Sigmoid colon (tissue), 6 donors: ENCODE measurements at regions not wholly inside any gene's neighbourhood (a gene's known extent, or its start where the extent isn't known, plus 50 kb on each side); places are given as distances from the start of the nearest gene placed in this dataset.

Experiments used
- DNase-seq: peaks from one replicate; pipeline ENCODE4 v3.0.0-alpha.2; 2019
- H3K27ac ChIP-seq, 4 donors: fragments of 200-600 bp; sonication (generic); one replicate each; pipeline ENCODE4 v1.5.1; 2016 to 2019; ENCODE audit warnings: mild to moderate bottlenecking in 1 of 4
- H3K27me3 ChIP-seq, 3 donors: fragments of 200-600 bp; sonication (generic); one replicate each; pipeline ENCODE4 v1.5.1; 2019; ENCODE audit warnings: mild to moderate bottlenecking in 1 of 3
- H3K36me3 ChIP-seq, 4 donors: fragments of 200-600 bp; sonication (generic); one replicate each; pipeline ENCODE4 v1.5.1; 2016 to 2019
- H3K4me1 ChIP-seq, 4 donors: fragments of 200-600 bp; sonication (generic); one replicate each; pipeline ENCODE4 v1.5.1; 2017 to 2019
- H3K4me3 ChIP-seq, 4 donors: fragments of 200-600 bp; sonication (generic); one replicate each; pipeline ENCODE4 v1.5.1; 2017 to 2019; ENCODE audit warnings: mild to moderate bottlenecking in 2 of 4, moderate library complexity in 1 of 4
- H3K9me3 ChIP-seq, 4 donors: fragments of 200-600 bp in 3 of 4; sonication (generic) in 3 of 4; one replicate each; pipeline versions ENCODE4 v1.5.1 to v1.6.1; 2013 to 2019
- CTCF ChIP-seq, 4 experiments: fragments of 450-650 bp in 3 of 4; fragments of 200-600 bp in 1 of 4; IDR thresholded peaks; one replicate each; pipeline ENCODE4 v1.5.1; 2016 to 2019; ENCODE audit warnings: antibody characterized with exemption in 4 of 4, mild to moderate bottlenecking in 3 of 4, moderate library complexity in 2 of 4
- EP300 ChIP-seq, 4 donors: sonication (generic); formaldehyde crosslinking; IDR thresholded peaks; one replicate each; pipeline ENCODE4 v1.6.1; 2017; ENCODE audit warnings: antibody characterized with exemption in 4 of 4
- POLR2A ChIP-seq, 2 donors: fragments of 450-650 bp; IDR thresholded peaks; one replicate each; pipeline ENCODE4 v1.6.1; 2016; ENCODE audit warnings: antibody characterized with exemption in 2 of 2, mild to moderate bottlenecking in 2 of 2, moderate library complexity in 2 of 2
- POLR2AphosphoS5 ChIP-seq, 4 donors: sonication (generic); formaldehyde crosslinking; IDR thresholded peaks; one replicate each; pipeline ENCODE4 v1.6.1; 2017; ENCODE audit warnings: antibody characterized with exemption in 4 of 4
- WGBS, 2 donors: extraction: QIAGEN DNeasy Blood & Tissue Kit; methylation state at CpG; one replicate each; pipeline ENCODE4 v1.1.7; 2013; 5-methylcytosine and 5-hydroxymethylcytosine counted together
- intact Hi-C: fragments of 100-400 bp; cut with DNase I; formaldehyde crosslinking; loops from one replicate; pipeline ENCODE4 v1.15.1; 2023
- donor health status: healthy with polysubstance abuse.
- donor health status: healthy.

- no peaks in the 10 kb centered on the region for H3K4me1 ChIP-seq
- no peaks in the 10 kb centered on the region for H3K36me3 ChIP-seq
- no peak overlapping the region for H3K27ac ChIP-seq
- intact Hi-C loops, result loop anchor here (10.0 kb wide), 1 partner anchor 211 kb away; no protein-coding TSS in a partner anchor
- H3K27me3 ChIP-seq, result no peaks in the 10 kb centered on the region
- no peak for DNase-seq
- H3K4me3 ChIP-seq, result no peak overlapping the region
- 16 to 34% methylated on average over 4 of the region's 4 CpGs for WGBS, 2 donors
- H3K9me3 ChIP-seq, result no peaks in the 10 kb centered on the region
- TF ChIP-seq CTCF (IDR thresholded peaks at IDR 0.05) (peak in 3 of 4 experiments; percentile 52 to 77 (median 61)), EP300 (IDR thresholded peaks at IDR 0.05) (no peak)
Observed at GRCh38 chr15:79595995-79596622, 164.0 kb downstream of the MINAR1 start.

DNA sequence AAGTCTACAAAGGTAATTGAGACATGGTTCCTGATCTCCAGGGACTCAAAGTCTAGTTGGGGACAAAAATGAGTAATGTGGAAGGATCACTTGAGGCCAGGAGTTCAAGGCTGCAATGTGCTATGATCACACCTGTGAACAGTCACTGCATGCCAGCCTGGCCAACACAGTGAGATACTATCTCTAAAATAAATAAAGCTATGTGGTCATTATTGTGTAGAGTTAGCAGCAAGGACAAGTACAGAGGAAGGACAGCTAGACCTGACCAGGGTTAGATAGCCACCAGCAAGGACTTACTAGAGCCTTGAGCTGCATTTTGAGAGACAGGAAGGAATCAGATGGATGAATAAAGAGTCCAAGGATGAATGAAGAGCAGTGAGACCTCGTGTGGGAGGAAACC, 166.5 kb downstream of the MINAR1 start:
- Histone ChIP-seq H3K27me3 (no peaks in the 10 kb centered on the region), H3K27ac (no peak overlapping the region), H3K36me3 (no peaks in the 10 kb centered on the region), H3K4me3 (no peak overlapping the region), H3K9me3 (no peaks in the 10 kb centered on the region), H3K4me1 (no peaks in the 10 kb centered on the region)
- DNase-seq, result no peak
- no peak for TF ChIP-seq EP300 (IDR thresholded peaks at IDR 0.05)
- no peak for TF ChIP-seq POLR2AphosphoS5 (IDR thresholded peaks at IDR 0.05)
- no peak for TF ChIP-seq POLR2A (IDR thresholded peaks at IDR 0.05)
- no peak for TF ChIP-seq CTCF (IDR thresholded peaks at IDR 0.05)
- WGBS, 2 donors, result 72 to 73% methylated on average over 1 of the region's 1 CpG
- intact Hi-C loops, result loop anchor here (10.0 kb wide), 1 partner anchor 214 kb away; no protein-coding TSS in a partner anchor

- Histone ChIP-seq H3K4me1 (no peaks in the 10 kb centered on the region), H3K4me3 (no peak overlapping the region), H3K9me3 (no peaks in the 10 kb centered on the region), H3K27me3 (no peaks in the 10 kb centered on the region), H3K36me3 (no peaks in the 10 kb centered on the region), H3K27ac (no peak overlapping the region)
- DNase-seq, result no peak
- WGBS, 2 donors, result 79 to 81% methylated on average over 7 of the region's 7 CpGs
- intact Hi-C loops, result no loop called here
- TF ChIP-seq CTCF (IDR thresholded peaks at IDR 0.05), result no peak
- no peak for TF ChIP-seq EP300 (IDR thresholded peaks at IDR 0.05)
- no peak for TF ChIP-seq POLR2AphosphoS5 (IDR thresholded peaks at IDR 0.05)
Observed at GRCh38 chr15:79601405-79602086, 169.4 kb downstream of the MINAR1 start.

GRCh38 chr15:79602180-79602579, 170.0 kb downstream of the MINAR1 start:
- Histone ChIP-seq H3K27ac (no peak overlapping the region), H3K4me1 (no peaks in the 10 kb centered on the region), H3K27me3 (no peaks in the 10 kb centered on the region), H3K4me3 (no peak overlapping the region), H3K9me3 (no peaks in the 10 kb centered on the region), H3K36me3 (no peaks in the 10 kb centered on the region)
- TF ChIP-seq EP300 (IDR thresholded peaks at IDR 0.05) (no peak), CTCF (IDR thresholded peaks at IDR 0.05) (no peak), POLR2AphosphoS5 (IDR thresholded peaks at IDR 0.05) (no peak), POLR2A (IDR thresholded peaks at IDR 0.05) (no peak)
- no peak for DNase-seq
- 83 to 89% methylated on average over 4 of the region's 4 CpGs for WGBS, 2 donors
- intact Hi-C loops, result no loop called here
